H9 (cell line): ENCODE measurements at regions not wholly inside any gene's neighbourhood (a gene's known extent, or its start where the extent isn't known, plus 50 kb on each side); places are given as distances from the start of the nearest gene placed in this dataset.

ENCODE experiments used
- DNase-seq: peaks from one replicate; pipeline ENCODE4 v3.0.0-alpha.2; 2017
- H2AFZ ChIP-seq: one replicate; pipeline ENCODE4 v1.6.1; 2013; ENCODE audit warnings: mild to moderate bottlenecking, low read length, control low read depth, moderate library complexity
- H2AK5ac ChIP-seq: 2 replicates; pipeline ENCODE4 v1.6.1; 2013; ENCODE audit warnings: low read length, control low read depth, mixed read lengths; ENCODE audit not compliant: insufficient read length
- H2BK120ac ChIP-seq: one replicate; pipeline ENCODE4 v1.6.1; 2013; ENCODE audit warnings: low read depth, mild to moderate bottlenecking, low read length, control low read depth, inconsistent platforms; ENCODE audit not compliant: poor library complexity, severe bottlenecking
- H2BK12ac ChIP-seq: 2 replicates; pipeline ENCODE4 v1.6.1; 2013; ENCODE audit warnings: low read length, control low read depth, mixed read lengths, low read depth; ENCODE audit not compliant: insufficient read length
- H2BK15ac ChIP-seq: 2 replicates; pipeline ENCODE4 v1.6.1; 2013; ENCODE audit warnings: low read depth, low read length, control low read depth
- H2BK20ac ChIP-seq: one replicate; pipeline ENCODE4 v1.6.1; 2013; ENCODE audit warnings: low read depth, mild to moderate bottlenecking, low read length, control low read depth, inconsistent platforms; ENCODE audit not compliant: poor library complexity, severe bottlenecking
- H2BK5ac ChIP-seq: 2 replicates; pipeline ENCODE4 v1.6.1; 2013; ENCODE audit warnings: low read length, control low read depth, mixed read lengths; ENCODE audit not compliant: insufficient read length
- H3K14ac ChIP-seq: 2 replicates; pipeline ENCODE4 v1.6.1; 2013; ENCODE audit warnings: low read length, control low read depth; ENCODE audit not compliant: insufficient read depth
- H3K18ac ChIP-seq: 2 replicates; pipeline ENCODE4 v1.6.1; 2013; ENCODE audit warnings: low read depth, mild to moderate bottlenecking, mixed read lengths, low read length, control low read depth; ENCODE audit not compliant: insufficient read length
- H3K23ac ChIP-seq: 2 replicates; pipeline ENCODE4 v1.6.1; 2013; ENCODE audit warnings: low read length, control low read depth, mixed read lengths, low read depth; ENCODE audit not compliant: insufficient read length
- H3K23me2 ChIP-seq: 2 replicates; pipeline ENCODE4 v1.6.1; 2013; ENCODE audit warnings: low read depth, mild to moderate bottlenecking, mixed read lengths, low read length, control low read depth; ENCODE audit not compliant: insufficient read length, poor library complexity, severe bottlenecking
- H3K27ac ChIP-seq: 2 replicates; pipeline ENCODE4 v1.5.1; 2013; ENCODE audit warnings: low read length, control low read depth, mixed read lengths, low read depth; ENCODE audit not compliant: insufficient read length
- H3K27me3 ChIP-seq: 2 replicates; pipeline ENCODE4 v1.6.1; 2013; ENCODE audit warnings: low read length, control low read depth, inconsistent platforms; ENCODE audit not compliant: insufficient read depth
- H3K4ac ChIP-seq: 2 replicates; pipeline ENCODE4 v1.6.1; 2013; ENCODE audit warnings: low read depth, mild to moderate bottlenecking, control low read depth, inconsistent platforms, low read length, moderate library complexity
- H3K4me1 ChIP-seq: 2 replicates; pipeline ENCODE4 v1.6.1; 2013; ENCODE audit warnings: low read length, control low read depth, inconsistent platforms; ENCODE audit not compliant: insufficient read depth
- H3K4me2 ChIP-seq: 2 replicates; pipeline ENCODE4 v1.6.1; 2013; ENCODE audit warnings: low read length, control low read depth, mixed read lengths; ENCODE audit not compliant: insufficient read length, insufficient read depth
- H3K56ac ChIP-seq: 2 replicates; pipeline ENCODE4 v1.6.1; 2013; ENCODE audit warnings: low read depth, mild to moderate bottlenecking, mixed read lengths, low read length, control low read depth; ENCODE audit not compliant: insufficient read length
- H3K79me1 ChIP-seq: 2 replicates; pipeline ENCODE4 v1.6.1; 2013; ENCODE audit warnings: low read depth, mild to moderate bottlenecking, moderate library complexity, low read length, control low read depth, inconsistent platforms; ENCODE audit not compliant: insufficient read depth, poor library complexity, severe bottlenecking
- H3K79me2 ChIP-seq: 2 replicates; pipeline ENCODE4 v1.6.1; 2013; ENCODE audit warnings: low read length, control low read depth, inconsistent platforms; ENCODE audit not compliant: insufficient read depth
- H3K9ac ChIP-seq: 2 replicates; pipeline ENCODE4 v1.6.1; 2013; ENCODE audit warnings: low read length, control low read depth, mixed read lengths; ENCODE audit not compliant: insufficient read length; ENCODE audit errors: extremely low read depth
- H3K9me3 ChIP-seq: one replicate; pipeline ENCODE4 v1.6.1; 2013; ENCODE audit warnings: low read depth, low read length, inconsistent platforms; ENCODE audit not compliant: control insufficient read depth
- H3T11ph ChIP-seq: one replicate; pipeline ENCODE4 v1.6.1; 2013; ENCODE audit warnings: mild to moderate bottlenecking, low read length, control low read depth, inconsistent platforms
- H4K20me1 ChIP-seq: one replicate; pipeline ENCODE4 v1.6.1; 2013; ENCODE audit not compliant: control insufficient read depth, insufficient read length, insufficient read depth
- H4K5ac ChIP-seq: 2 replicates; pipeline ENCODE4 v1.6.1; 2013; ENCODE audit warnings: low read depth, mild to moderate bottlenecking, mixed read lengths, low read length, control low read depth; ENCODE audit not compliant: insufficient read length
- H4K8ac ChIP-seq: replicated peaks from 2 replicates; pipeline ENCODE4 v1.6.1; 2013; ENCODE audit warnings: low read length, control low read depth, mixed read lengths, low read depth; ENCODE audit not compliant: insufficient read length
- H4K91ac ChIP-seq: 2 replicates; pipeline ENCODE4 v1.6.1; 2013; ENCODE audit warnings: low read depth, mild to moderate bottlenecking, moderate library complexity, mixed read lengths, low read length, control low read depth; ENCODE audit not compliant: insufficient read length
- H3K27ac Mint-ChIP-seq, 3 experiments: 2 replicates in 2 of 3; 3 replicates in 1 of 3; pipeline ENCODE4 v1.8.0; 2020 to 2021; ENCODE audit warnings: mixed read lengths in 3 of 3, mild to moderate bottlenecking in 1 of 3, moderate library complexity in 1 of 3
- H3K27me3 Mint-ChIP-seq: 2 replicates; pipeline ENCODE4 v1.8.0; 2021; ENCODE audit warnings: low read depth, mild to moderate bottlenecking, moderate library complexity, mixed read lengths
- H3K36me3 Mint-ChIP-seq, 3 experiments: 2 replicates in 2 of 3; 3 replicates in 1 of 3; pipeline ENCODE4 v1.8.0; 2020 to 2021; ENCODE audit warnings: low read depth in 3 of 3, mixed read lengths in 3 of 3; ENCODE audit not compliant: insufficient read depth in 1 of 3
- H3K4me1 Mint-ChIP-seq, 2 experiments: 2 replicates each; pipeline ENCODE4 v1.8.0; 2020; ENCODE audit warnings: mixed read lengths in 2 of 2
- H3K4me3 Mint-ChIP-seq, 2 experiments: 2 replicates in 1 of 2; 3 replicates in 1 of 2; pipeline ENCODE4 v1.8.0; 2020 to 2021; ENCODE audit warnings: mild to moderate bottlenecking in 2 of 2, mixed read lengths in 2 of 2, moderate library complexity in 1 of 2
- H3K9me3 Mint-ChIP-seq, 2 experiments: 2 replicates in 1 of 2; 3 replicates in 1 of 2; pipeline ENCODE4 v1.8.0; 2020; ENCODE audit warnings: mild to moderate bottlenecking in 2 of 2, mixed read lengths in 2 of 2, moderate library complexity in 1 of 2
- CTCF ChIP-seq: fragments of 200-600 bp; sonication (generic); conservative IDR thresholded peaks from 3 replicates; pipeline ENCODE4 v1.8.0; 2021; ENCODE audit warnings: antibody characterized with exemption, mild to moderate bottlenecking
- WGBS: extraction: QIAGEN DNeasy Blood & Tissue Kit; methylation state at CpG from one replicate; pipeline ENCODE4 v1.1.7; 2013; ENCODE audit warnings: missing lambda C conversion rate, low lambda C conversion rate, mixed read lengths; ENCODE audit not compliant: insufficient read length; ENCODE audit errors: extremely low coverage; 5-methylcytosine and 5-hydroxymethylcytosine counted together

DNA sequence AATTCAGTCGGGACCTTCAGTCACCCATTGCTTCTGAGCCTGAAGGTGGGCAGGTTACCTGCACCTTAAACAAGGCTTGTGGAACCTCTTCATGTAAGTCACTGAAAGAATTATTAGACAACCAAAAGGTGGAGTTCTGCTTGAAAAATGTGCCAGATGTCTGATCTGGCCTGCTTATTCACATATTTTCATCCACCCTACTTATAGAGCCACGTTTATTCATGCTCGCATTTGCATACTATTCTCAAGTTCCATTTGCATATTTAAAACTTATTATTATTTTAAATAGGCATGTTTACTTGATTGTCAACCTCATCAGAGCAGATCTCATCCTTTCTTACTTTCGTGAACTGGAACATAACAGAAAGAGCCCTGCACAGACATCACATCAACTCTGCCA, 140.0 kb upstream of the NABP1 start:
- Histone ChIP-seq H3K27me3 (no peaks in the 10 kb centered on the region), H3K56ac (no peak overlapping the region), H2AK5ac (no peak overlapping the region), H4K5ac (no peak overlapping the region), H3K4me1 (no peaks in the 10 kb centered on the region; the same call in 1 of the 2 replicates), H3T11ph (no peak overlapping the region), H3K23me2 (no peaks in the 10 kb centered on the region), H2BK20ac (no peak overlapping the region), H3K4me2 (no peak overlapping the region), H3K9ac (no peak overlapping the region), H2BK120ac (no peak overlapping the region), H3K27ac (no peak overlapping the region), H2AFZ (no peak overlapping the region), H4K20me1 (no peaks in the 10 kb centered on the region), H3K9me3 (no peaks in the 10 kb centered on the region), H2BK5ac (no peak overlapping the region), H3K18ac (no peak overlapping the region), H3K23ac (no peak overlapping the region), H2BK15ac (no peak overlapping the region), H2BK12ac (no peak overlapping the region), H3K4ac (no peak overlapping the region), H4K91ac (no peak overlapping the region), H3K79me2 (no peaks in the 10 kb centered on the region), H4K8ac (no peak overlapping the region), H3K79me1 (no peaks in the 10 kb centered on the region), H3K14ac (no peak overlapping the region)
- no peak overlapping the region for H3K27ac Mint-ChIP-seq
- DNase-seq: no peak
- H3K4me3 Mint-ChIP-seq: no peak overlapping the region
- H3K36me3 Mint-ChIP-seq: no peaks in the 10 kb centered on the region
- no peak for TF ChIP-seq CTCF
- peaks cover 8 to 16% of the 10 kb centered on the region in 2 experiments for H3K4me1 Mint-ChIP-seq
- no peaks in the 10 kb centered on the region for H3K9me3 Mint-ChIP-seq
- no peaks in the 10 kb centered on the region for H3K27me3 Mint-ChIP-seq
- 100% methylated on average over 1 of the region's 4 CpGs for WGBS
